PC-9 (cell line): ENCODE measurements at regions not wholly inside any gene's neighbourhood (a gene's known extent, or its start where the extent isn't known, plus 50 kb on each side); places are given as distances from the start of the nearest gene placed in this dataset.
A peak's percentile ranks its signal among the peaks of the same experiment; 100 is the strongest.

Experiments
- BruUV-seq: library from RNA; stranded (reverse); fragments of 400-500 nt; replicated peaks from 2 replicates; lab custom pipeline; 2021; lab: Mats Ljungman, UMichigan
- CTCF ChIA-PET: fragments of 300-600 bp; sonication (Branson Sonifier 250); formaldehyde crosslinking; loops from one replicate; lab custom pipeline; 2022; ENCODE audit warnings: antibody characterized with exemption; lab: Charles Lee
- POLR2A ChIA-PET: fragments of 300-600 bp; sonication (Branson Sonifier 250); formaldehyde crosslinking; loops from one replicate; lab custom pipeline; 2022; ENCODE audit warnings: antibody characterized with exemption; ENCODE audit not compliant: unreplicated experiment; lab: Charles Lee
- DNase-seq, 2 experiments: peaks; one replicate each; pipeline versions ENCODE4 v3.0.0 to v3.0.0-alpha.2; 2015 to 2022; ENCODE audit warnings: mixed read lengths in 1 of 2
- H2AFZ ChIP-seq: fragments of 200-600 bp; sonication (generic); 2 replicates; pipeline ENCODE4 v1.8.1; 2017; ENCODE audit warnings: antibody characterized with exemption
- H3F3A ChIP-seq: fragments of 200-600 bp; sonication (generic); 2 replicates; pipeline ENCODE4 v1.8.1; 2017; ENCODE audit warnings: antibody characterized with exemption, mild to moderate bottlenecking, low read depth; ENCODE audit not compliant: insufficient read depth
- H3K27ac ChIP-seq: fragments of 200-600 bp; sonication (generic); 2 replicates; pipeline ENCODE4 v1.6.1; 2016; ENCODE audit warnings: mixed run types
- H3K27me3 ChIP-seq: fragments of 200-600 bp; sonication (generic); 2 replicates; pipeline ENCODE4 v1.6.1; 2016; ENCODE audit warnings: low read depth, mixed run types; ENCODE audit not compliant: insufficient read depth
- H3K36me3 ChIP-seq: fragments of 200-600 bp; sonication (generic); 2 replicates; pipeline ENCODE4 v1.6.1; 2016; ENCODE audit warnings: low read depth, mixed run types
- H3K4me1 ChIP-seq: fragments of 200-600 bp; sonication (generic); replicated peaks from 2 replicates; pipeline ENCODE4 v1.6.1; 2016; ENCODE audit warnings: mixed run types; ENCODE audit not compliant: insufficient read depth
- H3K4me2 ChIP-seq: fragments of 200-600 bp; sonication (generic); 2 replicates; pipeline ENCODE4 v1.6.1; 2017; ENCODE audit warnings: mixed run types
- H3K4me3 ChIP-seq: fragments of 200-600 bp; sonication (generic); 2 replicates; pipeline ENCODE4 v1.6.1; 2016; ENCODE audit warnings: mixed run types
- H3K79me2 ChIP-seq: fragments of 200-600 bp; sonication (generic); 2 replicates; pipeline ENCODE4 v1.6.1; 2017; ENCODE audit warnings: low read depth, mixed run types
- H3K9me2 ChIP-seq: fragments of 200-600 bp; sonication (generic); 2 replicates; pipeline ENCODE4 v1.8.1; 2017; ENCODE audit warnings: mild to moderate bottlenecking; ENCODE audit not compliant: insufficient read depth
- H3K9me3 ChIP-seq: fragments of 200-600 bp; sonication (generic); 2 replicates; pipeline ENCODE4 v1.8.1; 2016; ENCODE audit warnings: low read depth; ENCODE audit not compliant: insufficient read depth
- H4K20me1 ChIP-seq: fragments of 200-600 bp; sonication (generic); 2 replicates; pipeline ENCODE4 v1.8.1; 2017; ENCODE audit not compliant: insufficient read depth
- EZH2 ChIP-seq: fragments of 200-600 bp; sonication (generic); IDR thresholded peaks from 2 replicates; pipeline ENCODE4 v1.8.0; 2017; ENCODE audit warnings: antibody characterized with exemption, low read depth
- intact Hi-C: fragments of 100-400 bp; cut with micrococcal nuclease; formaldehyde crosslinking; loops from one replicate; pipeline ENCODE4 v1.10.0; 2022; ENCODE audit not compliant: unreplicated experiment
- TF ChIP-seq, protein P1 (sequence below): fragments of 200-600 bp; sonication (generic); conservative IDR thresholded peaks from 2 replicates; pipeline ENCODE4 v1.6.1; 2017; ENCODE audit warnings: mixed run types, antibody characterized with exemption, mild to moderate bottlenecking, moderate library complexity

- Histone ChIP-seq H2AFZ (peak overlapping the region; percentile 45; the same call in 1 of the 2 replicates), H3K9me3 (peaks cover 7% of the 10 kb centered on the region; the same call in 1 of the 2 replicates), H3K9me2 (no peaks in the 10 kb centered on the region), H3K79me2 (no peaks in the 10 kb centered on the region), H3K27me3 (no peaks in the 10 kb centered on the region), H3K27ac (peak overlapping the region; percentile 91), H4K20me1 (no peaks in the 10 kb centered on the region), H3K36me3 (no peaks in the 10 kb centered on the region), H3F3A (peaks cover 35% of the 10 kb centered on the region), H3K4me3 (peak overlapping the region; percentile 24; the same call in 1 of the 2 replicates), H3K4me1 (peaks cover 49% of the 10 kb centered on the region), H3K4me2 (peak overlapping the region; percentile 72)
- intact Hi-C loops: loop anchor here (1.0 to 10.0 kb wide), 4 partner anchors 58 to 852 kb away; partner anchors contain the start of gene NOD1
- TSS peak; percentile 77 for BruUV-seq
- peak; percentile 75 to 98 for DNase-seq
- TF ChIP-seq EZH2: no peak
- TF ChIP-seq, protein P1, sequence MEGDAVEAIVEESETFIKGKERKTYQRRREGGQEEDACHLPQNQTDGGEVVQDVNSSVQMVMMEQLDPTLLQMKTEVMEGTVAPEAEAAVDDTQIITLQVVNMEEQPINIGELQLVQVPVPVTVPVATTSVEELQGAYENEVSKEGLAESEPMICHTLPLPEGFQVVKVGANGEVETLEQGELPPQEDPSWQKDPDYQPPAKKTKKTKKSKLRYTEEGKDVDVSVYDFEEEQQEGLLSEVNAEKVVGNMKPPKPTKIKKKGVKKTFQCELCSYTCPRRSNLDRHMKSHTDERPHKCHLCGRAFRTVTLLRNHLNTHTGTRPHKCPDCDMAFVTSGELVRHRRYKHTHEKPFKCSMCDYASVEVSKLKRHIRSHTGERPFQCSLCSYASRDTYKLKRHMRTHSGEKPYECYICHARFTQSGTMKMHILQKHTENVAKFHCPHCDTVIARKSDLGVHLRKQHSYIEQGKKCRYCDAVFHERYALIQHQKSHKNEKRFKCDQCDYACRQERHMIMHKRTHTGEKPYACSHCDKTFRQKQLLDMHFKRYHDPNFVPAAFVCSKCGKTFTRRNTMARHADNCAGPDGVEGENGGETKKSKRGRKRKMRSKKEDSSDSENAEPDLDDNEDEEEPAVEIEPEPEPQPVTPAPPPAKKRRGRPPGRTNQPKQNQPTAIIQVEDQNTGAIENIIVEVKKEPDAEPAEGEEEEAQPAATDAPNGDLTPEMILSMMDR: 0 out of 2 replicates have a peak, but pooled peaks have one; percentile 19
- CTCF ChIA-PET: interaction anchor here (0.5 to 0.6 kb wide), 4 partner anchors 13 to 663 kb away, joined by 3 read pairs; no protein-coding TSS in a partner anchor
- POLR2A ChIA-PET: interaction anchor here (0.5 kb wide), 1 partner anchor 14 kb away, joined by 3 read pairs; no protein-coding TSS in a partner anchor
Measured at GRCh38 chr7:29622335-29623265, 59.0 kb downstream of the PRR15 start.

DNA sequence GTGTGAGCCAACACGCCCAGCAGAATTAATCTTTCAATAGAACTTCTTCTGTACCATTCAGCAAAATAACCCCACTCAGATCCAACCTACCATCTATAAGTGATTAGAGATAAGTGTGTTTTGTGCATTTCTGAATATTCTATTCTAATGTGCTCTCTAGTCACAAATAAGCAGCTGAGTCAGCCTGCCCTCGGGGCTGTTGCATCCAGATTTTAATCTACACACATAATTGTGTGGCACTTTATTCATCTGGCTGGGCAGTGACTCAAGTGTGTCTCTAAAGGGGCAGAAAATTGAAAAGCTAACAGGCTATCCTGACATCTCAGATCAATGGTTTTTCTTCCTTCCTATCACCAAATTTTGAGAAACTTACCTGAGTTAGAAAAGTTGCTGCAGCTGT, 60.3 kb downstream of the PRR15 start:
- Histone ChIP-seq H3K4me1 (peaks cover 49% of the 10 kb centered on the region), H3K79me2 (no peaks in the 10 kb centered on the region), H4K20me1 (no peaks in the 10 kb centered on the region), H3K27ac (peak overlapping the region; percentile 91), H3K36me3 (no peaks in the 10 kb centered on the region), H2AFZ (no peak overlapping the region), H3K4me3 (no peak overlapping the region), H3K9me3 (peaks cover under 1% of the 10 kb centered on the region; the same call in 1 of the 2 replicates), H3K27me3 (no peaks in the 10 kb centered on the region), H3F3A (peaks cover 35% of the 10 kb centered on the region), H3K9me2 (no peaks in the 10 kb centered on the region), H3K4me2 (peak overlapping the region; percentile 72)
- BruUV-seq: no TSS peak
- peak; percentile 82 to 94 for DNase-seq
- POLR2A ChIA-PET: interaction anchor here (0.6 kb wide), 1 partner anchor 18 kb away, joined by 3 read pairs; no protein-coding TSS in a partner anchor
- CTCF ChIA-PET: interaction anchor here (0.7 kb wide), 2 partner anchors 10 to 12 kb away, joined by 4 to 9 read pairs; no protein-coding TSS in a partner anchor
- intact Hi-C loops: loop anchor here (5.0 to 10.0 kb wide), 3 partner anchors 58 to 851 kb away; partner anchors contain the start of gene NOD1
- TF ChIP-seq EZH2: no peak
- TF ChIP-seq, protein P1: no peak

DNA sequence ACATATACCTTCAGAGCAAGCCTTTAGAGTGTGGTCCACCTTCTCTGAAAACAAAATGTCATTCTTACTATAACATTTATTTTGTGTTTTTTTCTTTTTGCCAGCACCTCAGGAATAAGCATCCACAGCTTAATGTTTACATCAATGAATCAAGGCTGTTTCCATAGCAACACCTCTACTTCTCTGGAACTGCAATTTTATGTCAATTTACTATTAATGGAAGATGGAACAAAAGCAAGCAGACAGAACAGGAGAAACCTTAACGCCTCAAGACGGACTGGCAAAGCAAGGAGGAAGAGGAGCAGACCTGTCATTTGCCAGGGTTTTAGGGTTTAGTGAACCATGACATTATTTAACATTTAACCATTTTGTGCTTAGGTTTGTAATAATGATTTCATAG, 63.1 kb downstream of the PRR15 start:
- H3K36me3 ChIP-seq: no peaks in the 10 kb centered on the region
- no peaks in the 10 kb centered on the region for H4K20me1 ChIP-seq
- H3F3A ChIP-seq: peaks cover 37% of the 10 kb centered on the region
- no peak overlapping the region for H2AFZ ChIP-seq
- H3K4me3 ChIP-seq: no peak overlapping the region
- no peak for DNase-seq
- no peaks in the 10 kb centered on the region for H3K9me2 ChIP-seq
- H3K79me2 ChIP-seq: no peaks in the 10 kb centered on the region
- no TSS peak for BruUV-seq
- no peak overlapping the region for H3K4me2 ChIP-seq
- no peak overlapping the region for H3K27ac ChIP-seq
- no peaks in the 10 kb centered on the region for H3K9me3 ChIP-seq
- intact Hi-C loops: loop anchor here (10.0 kb wide), 1 partner anchor 848 kb away; the partner anchor contains the start of gene NOD1
- H3K27me3 ChIP-seq: no peaks in the 10 kb centered on the region
- ChIA-PET POLR2A (no interaction called here), CTCF (no interaction called here)
- peaks cover 42% of the 10 kb centered on the region for H3K4me1 ChIP-seq
- TF ChIP-seq, protein P1: no peak
- TF ChIP-seq EZH2: no peak
